Hepatocyte (in vitro differentiated cells): ENCODE measurements at regions not wholly inside any gene's neighbourhood (a gene's known extent, or its start where the extent isn't known, plus 50 kb on each side); places are given as distances from the start of the nearest gene placed in this dataset.

ENCODE experiments used
- DNase-seq: peaks from one replicate; pipeline ENCODE4 v3.0.0-alpha.2; 2016; ENCODE audit warnings: low spot score
- H2AFZ ChIP-seq: fragments of 200-600 bp; sonication (generic); 2 replicates; pipeline ENCODE4 v1.6.0; 2016; ENCODE audit warnings: antibody characterized with exemption, mild to moderate bottlenecking
- H3K27ac ChIP-seq: fragments of 200-600 bp; sonication (generic); 2 replicates; pipeline ENCODE4 v1.5.1; 2016; ENCODE audit warnings: mild to moderate bottlenecking
- H3K27me3 ChIP-seq: fragments of 200-600 bp; sonication (generic); 2 replicates; pipeline ENCODE4 v1.6.1; 2016
- H3K36me3 ChIP-seq: fragments of 200-600 bp; sonication (generic); replicated peaks from 2 replicates; pipeline ENCODE4 v1.5.1; 2016; ENCODE audit warnings: low read depth; ENCODE audit not compliant: insufficient read depth
- H3K4me1 ChIP-seq: fragments of 200-600 bp; sonication (generic); 2 replicates; pipeline ENCODE4 v1.5.1; 2016; ENCODE audit warnings: mild to moderate bottlenecking, moderate library complexity; ENCODE audit not compliant: insufficient read depth
- H3K4me2 ChIP-seq: fragments of 200-600 bp; sonication (generic); 2 replicates; pipeline ENCODE4 v1.6.0; 2016
- H3K4me3 ChIP-seq: fragments of 200-600 bp; sonication (generic); 2 replicates; pipeline ENCODE4 v1.5.1; 2016; ENCODE audit warnings: mild to moderate bottlenecking
- H3K79me2 ChIP-seq: fragments of 200-600 bp; sonication (generic); 2 replicates; pipeline ENCODE4 v1.6.0; 2017; ENCODE audit warnings: mild to moderate bottlenecking
- H3K9me2 ChIP-seq: fragments of 200-600 bp; sonication (generic); replicated peaks from 2 replicates; pipeline ENCODE4 v1.6.0; 2017; ENCODE audit warnings: mild to moderate bottlenecking; ENCODE audit not compliant: insufficient read depth
- H3K9me3 ChIP-seq: fragments of 200-600 bp; sonication (generic); 2 replicates; pipeline ENCODE4 v1.5.1; 2016; ENCODE audit warnings: low read depth, mild to moderate bottlenecking
- H4K20me1 ChIP-seq: fragments of 200-600 bp; sonication (generic); 2 replicates; pipeline ENCODE4 v1.6.0; 2016; ENCODE audit warnings: mild to moderate bottlenecking; ENCODE audit not compliant: insufficient read depth, poor library complexity, severe bottlenecking
- EZH2 ChIP-seq: fragments of 200-600 bp; sonication (generic); IDR thresholded peaks from 2 replicates; pipeline ENCODE4 v1.6.1; 2016; ENCODE audit warnings: antibody characterized with exemption, mild to moderate bottlenecking, borderline replicate concordance
- EZH2phosphoT487 ChIP-seq: fragments of 200-600 bp; sonication (generic); IDR thresholded peaks from one replicate; pipeline ENCODE4 v1.6.1; 2018; ENCODE audit warnings: antibody characterized with exemption, mild to moderate bottlenecking, low read depth, moderate library complexity; ENCODE audit not compliant: unreplicated experiment, severe bottlenecking
- WGBS: methylation state at CpG from one replicate; pipeline ENCODE4 v1.1.6; 2016; ENCODE audit warnings: low lambda C conversion rate; ENCODE audit errors: missing lambda C conversion rate; 5-methylcytosine and 5-hydroxymethylcytosine counted together
- TF ChIP-seq, protein P1 (sequence below): fragments of 200-600 bp; sonication (generic); IDR thresholded peaks from 2 replicates; pipeline ENCODE4 v1.5.1; 2016; ENCODE audit warnings: antibody characterized with exemption, mild to moderate bottlenecking; ENCODE audit not compliant: poor library complexity

GRCh38 chrX:25601323-25601722 is 536.8 kb upstream of the MAGEB18 start:
- H3K4me1 ChIP-seq: no peaks in the 10 kb centered on the region
- 58% methylated on average over 3 of the region's 3 CpGs for WGBS

DNA sequence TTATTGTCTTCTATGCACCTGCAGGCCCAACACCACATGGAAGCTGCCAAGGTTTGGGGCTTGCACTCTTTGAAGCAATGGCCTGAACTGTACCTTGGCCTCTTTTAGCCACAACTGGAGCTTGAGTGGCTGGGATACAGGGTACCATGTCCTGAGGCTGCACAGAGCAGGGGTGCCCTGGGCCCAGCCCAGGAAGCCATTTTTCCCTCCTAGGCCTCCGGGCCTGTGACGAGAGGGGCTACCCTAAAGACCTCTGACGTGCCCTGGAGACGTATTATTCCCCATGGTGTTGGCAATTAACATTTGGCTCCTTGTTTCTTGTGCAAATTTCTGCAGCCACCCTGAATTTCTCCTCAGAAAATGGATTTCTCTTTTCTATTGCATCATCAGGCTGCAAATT is 519.9 kb upstream of the MAGEB18 start:
- no peak overlapping the region for H3K27ac ChIP-seq
- no peaks in the 10 kb centered on the region for H4K20me1 ChIP-seq
- no peak overlapping the region for H3K4me2 ChIP-seq
- WGBS: 59% methylated on average over 4 of the region's 4 CpGs
- no peaks in the 10 kb centered on the region for H3K4me1 ChIP-seq
- no peak overlapping the region for H2AFZ ChIP-seq
- no peak for DNase-seq
- H3K9me2 ChIP-seq: no peaks in the 10 kb centered on the region
- H3K27me3 ChIP-seq: no peaks in the 10 kb centered on the region
- H3K4me3 ChIP-seq: no peak overlapping the region
- no peak for TF ChIP-seq EZH2phosphoT487
- TF ChIP-seq, protein P1, sequence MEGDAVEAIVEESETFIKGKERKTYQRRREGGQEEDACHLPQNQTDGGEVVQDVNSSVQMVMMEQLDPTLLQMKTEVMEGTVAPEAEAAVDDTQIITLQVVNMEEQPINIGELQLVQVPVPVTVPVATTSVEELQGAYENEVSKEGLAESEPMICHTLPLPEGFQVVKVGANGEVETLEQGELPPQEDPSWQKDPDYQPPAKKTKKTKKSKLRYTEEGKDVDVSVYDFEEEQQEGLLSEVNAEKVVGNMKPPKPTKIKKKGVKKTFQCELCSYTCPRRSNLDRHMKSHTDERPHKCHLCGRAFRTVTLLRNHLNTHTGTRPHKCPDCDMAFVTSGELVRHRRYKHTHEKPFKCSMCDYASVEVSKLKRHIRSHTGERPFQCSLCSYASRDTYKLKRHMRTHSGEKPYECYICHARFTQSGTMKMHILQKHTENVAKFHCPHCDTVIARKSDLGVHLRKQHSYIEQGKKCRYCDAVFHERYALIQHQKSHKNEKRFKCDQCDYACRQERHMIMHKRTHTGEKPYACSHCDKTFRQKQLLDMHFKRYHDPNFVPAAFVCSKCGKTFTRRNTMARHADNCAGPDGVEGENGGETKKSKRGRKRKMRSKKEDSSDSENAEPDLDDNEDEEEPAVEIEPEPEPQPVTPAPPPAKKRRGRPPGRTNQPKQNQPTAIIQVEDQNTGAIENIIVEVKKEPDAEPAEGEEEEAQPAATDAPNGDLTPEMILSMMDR: no peak
- TF ChIP-seq EZH2: no peak
- no peaks in the 10 kb centered on the region for H3K9me3 ChIP-seq
- H3K36me3 ChIP-seq: no peaks in the 10 kb centered on the region
- no peaks in the 10 kb centered on the region for H3K79me2 ChIP-seq

More at GRCh38 chrX:25601323-25601722, 536.8 kb upstream of the MAGEB18 start:
- Histone ChIP-seq H3K4me2 (no peak overlapping the region), H3K9me2 (no peaks in the 10 kb centered on the region), H4K20me1 (no peaks in the 10 kb centered on the region), H3K9me3 (no peaks in the 10 kb centered on the region), H3K27me3 (no peaks in the 10 kb centered on the region), H2AFZ (no peak overlapping the region), H3K4me3 (no peak overlapping the region), H3K79me2 (no peaks in the 10 kb centered on the region), H3K27ac (no peak overlapping the region), H3K36me3 (no peaks in the 10 kb centered on the region)
- no peak for DNase-seq
- TF ChIP-seq, protein P1: no peak
- TF ChIP-seq EZH2phosphoT487 (no peak), EZH2 (no peak)

DNA sequence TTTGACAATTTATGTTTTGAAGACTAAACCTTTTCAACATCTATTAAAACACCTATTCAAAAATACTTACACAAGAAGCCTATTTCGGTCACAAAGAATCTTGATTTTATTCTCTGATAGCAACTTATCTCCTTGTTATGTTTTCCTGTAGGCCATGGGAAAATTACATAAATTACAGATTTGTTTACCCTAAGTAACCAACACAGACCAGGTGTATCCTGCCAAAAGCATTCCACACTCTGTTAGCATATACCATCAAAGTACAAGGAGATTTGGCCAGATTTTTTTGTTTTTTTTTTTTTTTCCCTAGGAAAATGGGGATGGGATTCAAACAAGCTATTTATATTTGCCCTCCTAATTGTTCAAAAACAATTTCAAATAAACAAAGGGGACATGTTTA is 497.9 kb upstream of the MAGEB18 start:
- H3K4me2 ChIP-seq: no peak overlapping the region
- H3K36me3 ChIP-seq: no peaks in the 10 kb centered on the region
- H3K9me2 ChIP-seq: no peaks in the 10 kb centered on the region
- TF ChIP-seq, protein P1: no peak
- no peak for TF ChIP-seq EZH2
- no peak for TF ChIP-seq EZH2phosphoT487
- no peak overlapping the region for H3K27ac ChIP-seq
- no peak for DNase-seq
- no peak overlapping the region for H3K4me3 ChIP-seq
- H4K20me1 ChIP-seq: no peaks in the 10 kb centered on the region
- no peaks in the 10 kb centered on the region for H3K27me3 ChIP-seq
- 16% methylated on average over 1 of the region's 1 CpG for WGBS
- no peaks in the 10 kb centered on the region for H3K9me3 ChIP-seq
- H3K79me2 ChIP-seq: no peaks in the 10 kb centered on the region
- H2AFZ ChIP-seq: no peak overlapping the region
- no peaks in the 10 kb centered on the region for H3K4me1 ChIP-seq

- WGBS: 90% methylated on average over 21 of the region's 21 CpGs
- H2AFZ ChIP-seq: no peak overlapping the region
- TF ChIP-seq, protein P1: no peak
- no peak for TF ChIP-seq EZH2phosphoT487
- TF ChIP-seq EZH2: no peak
- H3K79me2 ChIP-seq: no peaks in the 10 kb centered on the region
- H3K36me3 ChIP-seq: no peaks in the 10 kb centered on the region
- H3K27ac ChIP-seq: no peak overlapping the region
- H3K4me1 ChIP-seq: no peaks in the 10 kb centered on the region
- no peaks in the 10 kb centered on the region for H3K27me3 ChIP-seq
- no peaks in the 10 kb centered on the region for H3K9me2 ChIP-seq
- DNase-seq: no peak
- H4K20me1 ChIP-seq: no peaks in the 10 kb centered on the region
- H3K4me2 ChIP-seq: no peak overlapping the region
- no peak overlapping the region for H3K4me3 ChIP-seq
- no peaks in the 10 kb centered on the region for H3K9me3 ChIP-seq
These were observed 492.0 kb upstream of the MAGEB18 start for GRCh38 chrX:25646156-25646555.
